ENCODE measurements at regions not wholly inside any gene's neighbourhood (a gene's known extent, or its start where the extent isn't known, plus 50 kb on each side); places are given as distances from the start of the nearest gene placed in this dataset.

DNA sequence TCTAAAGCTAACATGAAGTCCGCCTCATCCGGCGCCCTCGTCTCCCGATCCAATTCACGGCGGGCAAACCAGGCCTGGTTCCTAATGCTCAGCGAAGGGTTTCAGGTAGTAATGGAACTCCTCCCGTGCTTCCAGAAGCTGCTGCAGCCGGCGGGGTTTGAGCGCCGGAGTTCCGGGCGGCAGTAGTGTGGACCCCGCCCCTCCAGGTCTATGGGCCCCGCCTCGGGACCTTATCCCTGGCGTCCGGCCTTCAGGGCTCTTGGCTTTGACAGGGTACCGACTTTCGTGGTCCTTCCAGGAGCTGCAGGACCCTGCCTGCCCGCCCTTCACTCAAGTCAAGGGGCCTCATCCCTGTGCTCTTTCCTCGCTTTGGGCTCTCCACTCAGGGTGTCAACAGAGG is 304.1 kb downstream of the FAM72C start:
- peaks cover 6% of the 10 kb centered on the region; the same call in 2 of the 3 replicates for H3K9me3 ChIP-seq
- H3K4me2 ChIP-seq = no peak overlapping the region
- FAIRE-seq (no peak), ATAC-seq (no peak), DNase-seq (ENCODE audit: low read depth in 1 of 2, low spot score in 1 of 2) (no peak)
- no peak overlapping the region for H3K27ac ChIP-seq
- CTCF ChIA-PET = no interaction called here
- no peaks in the 10 kb centered on the region for H3K4me1 ChIP-seq
- TF ChIP-seq, protein P1, sequence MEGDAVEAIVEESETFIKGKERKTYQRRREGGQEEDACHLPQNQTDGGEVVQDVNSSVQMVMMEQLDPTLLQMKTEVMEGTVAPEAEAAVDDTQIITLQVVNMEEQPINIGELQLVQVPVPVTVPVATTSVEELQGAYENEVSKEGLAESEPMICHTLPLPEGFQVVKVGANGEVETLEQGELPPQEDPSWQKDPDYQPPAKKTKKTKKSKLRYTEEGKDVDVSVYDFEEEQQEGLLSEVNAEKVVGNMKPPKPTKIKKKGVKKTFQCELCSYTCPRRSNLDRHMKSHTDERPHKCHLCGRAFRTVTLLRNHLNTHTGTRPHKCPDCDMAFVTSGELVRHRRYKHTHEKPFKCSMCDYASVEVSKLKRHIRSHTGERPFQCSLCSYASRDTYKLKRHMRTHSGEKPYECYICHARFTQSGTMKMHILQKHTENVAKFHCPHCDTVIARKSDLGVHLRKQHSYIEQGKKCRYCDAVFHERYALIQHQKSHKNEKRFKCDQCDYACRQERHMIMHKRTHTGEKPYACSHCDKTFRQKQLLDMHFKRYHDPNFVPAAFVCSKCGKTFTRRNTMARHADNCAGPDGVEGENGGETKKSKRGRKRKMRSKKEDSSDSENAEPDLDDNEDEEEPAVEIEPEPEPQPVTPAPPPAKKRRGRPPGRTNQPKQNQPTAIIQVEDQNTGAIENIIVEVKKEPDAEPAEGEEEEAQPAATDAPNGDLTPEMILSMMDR (IDR thresholded peaks at IDR 0.05) = no peak
- no peak for TF ChIP-seq ESRRA (IDR thresholded peaks at IDR 0.05; ENCODE audit: borderline replicate concordance, low read length)
- no peak for TF ChIP-seq POLR2A (IDR thresholded peaks at IDR 0.05; ENCODE audit: low read length)
- no peak for TF ChIP-seq NFE2L2 (conservative IDR thresholded peaks at IDR 0.05; ENCODE audit: low read length)
- TF ChIP-seq EP300 (IDR thresholded peaks at IDR 0.05) = no peak
- TF ChIP-seq, protein P2, sequence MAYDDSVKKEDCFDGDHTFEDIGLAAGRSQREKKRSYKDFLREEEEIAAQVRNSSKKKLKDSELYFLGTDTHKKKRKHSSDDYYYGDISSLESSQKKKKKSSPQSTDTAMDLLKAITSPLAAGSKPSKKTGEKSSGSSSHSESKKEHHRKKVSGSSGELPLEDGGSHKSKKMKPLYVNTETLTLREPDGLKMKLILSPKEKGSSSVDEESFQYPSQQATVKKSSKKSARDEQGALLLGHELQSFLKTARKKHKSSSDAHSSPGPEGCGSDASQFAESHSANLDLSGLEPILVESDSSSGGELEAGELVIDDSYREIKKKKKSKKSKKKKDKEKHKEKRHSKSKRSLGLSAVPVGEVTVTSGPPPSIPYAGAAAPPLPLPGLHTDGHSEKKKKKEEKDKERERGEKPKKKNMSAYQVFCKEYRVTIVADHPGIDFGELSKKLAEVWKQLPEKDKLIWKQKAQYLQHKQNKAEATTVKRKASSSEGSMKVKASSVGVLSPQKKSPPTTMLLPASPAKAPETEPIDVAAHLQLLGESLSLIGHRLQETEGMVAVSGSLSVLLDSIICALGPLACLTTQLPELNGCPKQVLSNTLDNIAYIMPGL (CRISPR knock-in tag; IDR thresholded peaks at IDR 0.05; ENCODE audit: borderline replicate concordance) = no peak
- TF ChIP-seq ZSCAN20 (CRISPR knock-in tag; IDR thresholded peaks at IDR 0.05) = no peak
- TF ChIP-seq PHF8 (IDR thresholded peaks at IDR 0.05; ENCODE audit: borderline replicate concordance, low read depth) = no peak
- TF ChIP-seq, protein P3, sequence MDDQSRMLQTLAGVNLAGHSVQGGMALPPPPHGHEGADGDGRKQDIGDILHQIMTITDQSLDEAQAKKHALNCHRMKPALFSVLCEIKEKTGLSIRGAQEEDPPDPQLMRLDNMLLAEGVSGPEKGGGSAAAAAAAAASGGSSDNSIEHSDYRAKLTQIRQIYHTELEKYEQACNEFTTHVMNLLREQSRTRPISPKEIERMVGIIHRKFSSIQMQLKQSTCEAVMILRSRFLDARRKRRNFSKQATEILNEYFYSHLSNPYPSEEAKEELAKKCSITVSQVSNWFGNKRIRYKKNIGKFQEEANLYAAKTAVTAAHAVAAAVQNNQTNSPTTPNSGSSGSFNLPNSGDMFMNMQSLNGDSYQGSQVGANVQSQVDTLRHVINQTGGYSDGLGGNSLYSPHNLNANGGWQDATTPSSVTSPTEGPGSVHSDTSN (IDR thresholded peaks at IDR 0.05) = no peak
- no peak for TF ChIP-seq MAX (IDR thresholded peaks at IDR 0.05)
- TF ChIP-seq BHLHE40 (IDR thresholded peaks at IDR 0.05; ENCODE audit: low read depth, low read length) = no peak
- no peak for TF ChIP-seq HDAC2 (IDR thresholded peaks at IDR 0.05)
- no peak for TF ChIP-seq KDM1A (IDR thresholded peaks at IDR 0.05; ENCODE audit: low read depth)
- no peak for TF ChIP-seq RAD21 (conservative IDR thresholded peaks at IDR 0.05 in 1 of 2, IDR thresholded peaks at IDR 0.05 in 1 of 2)
- TF ChIP-seq SMC3 (IDR thresholded peaks at IDR 0.05) = no peak
- TF ChIP-seq GATA3 (IDR thresholded peaks at IDR 0.05; ENCODE audit: borderline replicate concordance) = no peak
- TF ChIP-seq FOXS1 (CRISPR knock-in tag; IDR thresholded peaks at IDR 0.05) = no peak
- POLR2A ChIA-PET = no interaction called here
- 36% methylated on average over 17 of the region's 24 CpGs for WGBS (ENCODE audit: missing lambda C conversion rate)
- H3K4me3 ChIP-seq = no peak overlapping the region

GRCh38 chr1:143666851-143667250 is 304.9 kb downstream of the FAM72C start:
- no peak for FAIRE-seq
- no peak overlapping the region for H3K4me2 ChIP-seq
- TF ChIP-seq USF2 (IDR thresholded peaks at IDR 0.05) (no peak), EHMT2 (IDR thresholded peaks at IDR 0.05; ENCODE audit: low read depth) (no peak), HOXA7 (CRISPR knock-in tag; IDR thresholded peaks at IDR 0.05) (no peak)
- TF ChIP-seq, protein P4, sequence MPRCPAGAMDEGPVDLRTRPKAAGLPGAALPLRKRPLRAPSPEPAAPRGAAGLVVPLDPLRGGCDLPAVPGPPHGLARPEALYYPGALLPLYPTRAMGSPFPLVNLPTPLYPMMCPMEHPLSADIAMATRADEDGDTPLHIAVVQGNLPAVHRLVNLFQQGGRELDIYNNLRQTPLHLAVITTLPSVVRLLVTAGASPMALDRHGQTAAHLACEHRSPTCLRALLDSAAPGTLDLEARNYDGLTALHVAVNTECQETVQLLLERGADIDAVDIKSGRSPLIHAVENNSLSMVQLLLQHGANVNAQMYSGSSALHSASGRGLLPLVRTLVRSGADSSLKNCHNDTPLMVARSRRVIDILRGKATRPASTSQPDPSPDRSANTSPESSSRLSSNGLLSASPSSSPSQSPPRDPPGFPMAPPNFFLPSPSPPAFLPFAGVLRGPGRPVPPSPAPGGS (IDR thresholded peaks at IDR 0.05) = no peak
- no peak overlapping the region for H3K4me3 ChIP-seq
- no peaks in the 10 kb centered on the region for H3K4me1 ChIP-seq
- ATAC-seq = no peak
- peaks cover 6% of the 10 kb centered on the region; the same call in 2 of the 3 replicates for H3K9me3 ChIP-seq
- POLR2A ChIA-PET = no interaction called here
- 32% methylated on average over 8 of the region's 8 CpGs for WGBS (ENCODE audit: missing lambda C conversion rate)
- CTCF ChIA-PET = no interaction called here
- no peak overlapping the region for H3K27ac ChIP-seq
- no peak for DNase-seq (ENCODE audit: low read depth in 1 of 2, low spot score in 1 of 2)

All from A549 (cell line).